ENCODE measurements at regions not wholly inside any gene's neighbourhood (a gene's known extent, or its start where the extent isn't known, plus 50 kb on each side); places are given as distances from the start of the nearest gene placed in this dataset.
A peak's percentile ranks its signal among the peaks of the same experiment; 100 is the strongest.

DNA sequence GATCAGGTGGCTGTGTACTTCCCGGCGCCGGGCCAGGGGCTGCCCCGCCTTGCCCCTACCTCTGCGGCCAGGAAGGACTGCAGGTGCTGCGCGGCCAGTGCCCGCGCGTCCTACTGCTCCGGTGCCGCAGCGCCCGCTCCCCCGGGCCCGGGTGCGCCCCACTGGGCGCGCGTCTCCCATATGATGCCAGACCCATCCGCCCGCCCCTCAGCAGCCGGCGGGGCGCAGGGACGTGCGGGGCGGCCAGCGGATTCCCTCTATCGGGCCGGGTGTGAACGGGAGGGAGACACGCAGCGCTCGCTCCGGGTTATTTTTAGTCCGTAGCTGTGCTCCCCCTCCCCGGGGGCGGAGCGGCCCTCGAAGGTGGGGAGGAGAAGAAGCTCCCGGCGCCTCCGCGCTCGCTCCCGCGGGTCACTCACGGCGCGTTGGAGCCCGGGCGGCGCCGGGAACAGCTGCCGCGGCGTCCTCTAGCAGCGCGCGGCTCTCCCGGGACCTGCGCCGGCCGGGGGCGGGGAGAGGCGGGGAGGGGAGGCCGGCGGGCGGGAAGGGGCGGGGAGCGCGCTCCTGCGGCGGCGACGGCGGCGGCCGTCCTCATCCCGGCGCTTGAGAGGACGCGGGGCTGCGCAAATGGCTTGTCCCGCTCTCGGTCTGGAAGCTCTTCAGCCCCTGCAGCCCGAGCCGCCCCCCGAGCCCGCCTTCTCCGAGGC is 103.6 kb downstream of the UCHL1 start:
- DNase-seq: peak; percentile 76

DNA sequence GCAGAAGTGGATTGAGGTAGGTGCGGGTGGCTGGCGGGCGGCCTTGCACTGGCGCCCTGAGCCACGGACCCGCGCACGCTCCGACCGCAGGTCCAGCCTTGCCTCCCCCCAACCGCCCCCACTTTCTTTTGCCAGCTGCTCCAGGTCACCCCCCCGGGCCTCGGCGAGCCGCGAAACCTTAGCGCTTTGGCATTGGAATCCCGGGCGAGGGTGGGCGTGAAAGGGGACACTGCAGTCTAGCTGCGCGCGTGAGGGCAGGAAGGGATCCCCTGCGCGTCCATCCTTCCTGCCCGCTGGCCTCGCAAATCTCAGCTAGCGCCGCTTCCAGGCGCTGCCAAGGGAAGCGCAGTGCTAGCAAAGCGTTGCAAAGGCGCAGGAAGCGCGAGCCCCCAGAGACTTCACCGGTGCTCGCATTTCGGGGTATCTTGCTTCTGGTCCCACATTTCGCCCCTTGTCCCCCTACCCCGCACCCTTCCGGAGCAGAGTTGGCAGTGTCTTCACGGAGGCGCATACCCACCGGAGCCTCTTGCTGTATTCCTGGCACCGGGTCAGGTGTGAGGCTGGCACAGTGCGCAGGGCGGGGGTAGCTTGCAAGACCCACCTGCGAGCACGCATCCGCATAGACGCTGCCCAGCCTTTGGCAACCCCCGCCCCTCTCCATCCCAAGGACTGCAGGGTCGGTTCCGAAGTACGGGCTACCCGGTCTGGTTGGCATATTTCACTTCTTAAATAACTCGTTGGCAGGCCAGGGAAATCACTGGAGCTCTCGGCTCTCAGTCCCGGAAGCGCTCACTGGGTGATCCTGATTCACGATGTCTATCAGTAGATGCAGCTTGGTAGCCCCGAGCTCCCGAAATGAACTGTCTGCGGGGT is 104.4 kb downstream of the UCHL1 start:
- DNase-seq: peak; percentile 55

DNA sequence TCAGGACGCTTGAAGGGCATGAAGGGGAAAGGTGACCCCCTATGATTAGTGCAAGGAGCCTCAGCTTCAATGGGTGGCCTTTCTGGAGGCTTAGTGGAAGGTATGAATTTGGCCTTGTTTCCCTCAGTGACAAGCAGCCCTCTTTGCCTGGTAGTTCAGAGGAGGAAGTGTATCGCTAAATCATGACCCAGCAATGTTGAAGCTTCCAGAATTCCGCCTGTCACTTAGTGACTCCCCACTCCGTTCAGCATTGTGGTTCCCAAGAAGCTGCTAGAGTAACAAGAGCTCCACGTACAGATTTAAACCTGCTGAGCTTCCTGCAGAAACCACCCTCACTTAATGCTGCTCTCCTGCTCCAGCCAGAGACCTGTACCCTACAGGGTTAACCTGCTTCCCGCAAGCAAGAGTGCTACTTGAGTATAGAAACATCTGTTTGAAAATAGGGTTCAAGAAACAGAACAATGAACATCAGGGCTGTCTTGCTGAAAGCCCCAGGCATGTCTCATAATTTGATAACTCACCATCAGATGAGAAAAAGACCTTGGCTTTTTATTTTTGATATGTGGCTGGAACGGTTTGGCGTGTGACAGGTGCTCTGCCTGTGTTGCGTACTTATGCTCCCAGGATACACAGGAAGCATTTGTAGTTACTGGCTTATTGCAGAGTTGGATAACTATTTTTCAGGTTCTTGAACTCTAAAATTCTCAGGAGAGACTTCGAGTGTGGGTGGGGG is 105.2 kb downstream of the UCHL1 start:
- DNase-seq: no peak

DNA sequence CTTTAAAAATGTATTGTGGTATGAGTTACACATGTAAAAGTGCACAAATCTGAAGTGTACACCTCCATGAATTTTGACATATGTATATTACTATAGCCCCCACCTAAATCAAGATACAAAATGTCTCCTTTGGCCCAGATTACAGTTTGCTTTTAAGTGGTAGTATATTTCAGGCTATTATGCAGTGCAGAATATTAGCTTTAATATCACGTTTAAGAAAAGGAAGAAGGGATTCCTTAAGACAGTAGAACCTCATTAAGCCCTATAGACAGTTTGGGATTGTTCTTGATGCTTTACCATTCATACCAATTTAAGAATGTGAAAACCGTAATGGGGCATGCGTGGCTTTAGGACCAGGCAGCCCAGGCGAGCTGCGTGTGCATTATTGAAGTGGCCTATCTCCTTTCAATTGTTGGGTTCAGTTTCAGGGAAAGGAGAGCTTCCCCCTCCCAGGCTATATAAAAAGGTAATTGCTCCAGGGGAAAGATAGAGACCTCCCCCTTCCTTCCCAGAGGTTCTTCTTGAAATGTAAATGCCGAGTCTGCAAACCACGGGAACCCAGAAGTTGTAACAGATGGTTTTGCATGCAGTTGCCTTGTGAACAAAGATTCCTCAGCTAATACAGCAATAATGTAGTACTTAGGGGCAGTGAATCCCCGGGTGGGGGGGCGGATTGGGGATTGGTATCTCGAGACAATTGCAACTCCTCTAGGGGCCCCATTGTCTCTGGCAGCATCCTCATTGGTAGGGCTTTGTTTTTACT is 106.1 kb downstream of the UCHL1 start:
- DNase-seq: no peak

DNA sequence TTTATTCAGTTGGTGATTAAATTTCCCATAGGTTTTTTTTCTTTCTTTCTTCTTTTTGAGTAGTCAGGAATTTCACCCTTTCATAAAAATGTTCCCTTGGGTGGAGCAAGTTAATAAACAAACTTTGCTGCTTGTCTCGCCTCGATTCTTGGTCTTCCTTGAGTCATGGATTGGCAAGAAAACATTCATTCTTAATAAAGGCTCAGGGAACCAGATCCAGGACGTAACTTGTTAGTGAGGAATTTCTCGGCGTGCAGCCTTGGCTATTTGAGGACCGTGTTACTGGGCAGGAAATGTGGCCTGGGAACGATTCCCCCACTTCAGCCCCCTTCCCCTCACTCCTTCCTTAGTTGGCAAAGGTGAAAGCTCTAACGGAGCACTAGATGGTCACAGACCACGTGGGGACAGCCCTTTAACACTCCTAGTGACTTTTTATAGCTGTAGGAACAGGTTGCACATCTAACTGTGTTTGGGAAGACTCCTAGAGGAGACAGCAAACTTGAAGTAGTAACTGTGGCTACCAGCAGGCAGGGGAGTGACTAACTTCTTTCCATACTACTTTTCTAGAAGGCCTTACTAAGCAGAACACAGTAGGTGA is 106.8 kb downstream of the UCHL1 start:
- no peak for DNase-seq

DNA sequence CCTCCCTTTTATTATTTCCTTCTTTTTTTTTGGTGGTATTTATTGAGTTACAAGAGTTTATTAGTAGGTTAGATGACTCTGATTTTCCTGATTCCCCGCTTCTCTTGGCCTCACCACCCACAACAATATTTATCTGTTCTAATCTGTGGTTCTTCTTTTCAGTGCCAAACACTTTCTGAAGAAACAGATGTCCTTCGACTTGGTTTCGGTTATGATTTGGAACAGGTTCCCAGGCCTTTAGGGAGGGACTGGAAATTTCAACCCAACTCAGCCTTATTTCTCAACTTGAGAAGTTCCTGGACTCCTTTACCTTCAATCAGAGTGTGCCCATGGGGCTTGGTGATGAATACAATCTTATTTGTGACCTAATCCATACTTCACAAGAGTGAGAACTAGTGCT is 108.1 kb downstream of the UCHL1 start:
- no peak for DNase-seq

DNA sequence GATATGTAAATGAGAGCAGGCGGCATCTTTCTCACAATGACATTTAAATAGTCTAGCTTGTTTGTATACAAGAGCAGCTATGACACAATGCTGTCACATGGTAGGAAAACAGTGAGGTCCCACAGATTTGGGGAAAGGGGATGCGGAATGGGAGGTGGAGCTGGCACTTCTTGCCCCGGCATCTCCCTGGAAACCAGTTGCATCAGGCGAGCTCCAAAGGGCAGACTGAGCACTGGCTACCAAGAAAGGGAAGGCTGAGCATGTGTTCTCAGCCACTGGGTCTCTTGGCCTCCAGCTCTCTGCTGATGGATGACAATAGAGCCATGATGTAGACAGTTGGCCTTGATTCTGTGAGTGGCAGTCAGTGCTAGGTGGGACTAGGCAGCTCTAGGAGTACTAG is 109.0 kb downstream of the UCHL1 start:
- no peak for DNase-seq

DNA sequence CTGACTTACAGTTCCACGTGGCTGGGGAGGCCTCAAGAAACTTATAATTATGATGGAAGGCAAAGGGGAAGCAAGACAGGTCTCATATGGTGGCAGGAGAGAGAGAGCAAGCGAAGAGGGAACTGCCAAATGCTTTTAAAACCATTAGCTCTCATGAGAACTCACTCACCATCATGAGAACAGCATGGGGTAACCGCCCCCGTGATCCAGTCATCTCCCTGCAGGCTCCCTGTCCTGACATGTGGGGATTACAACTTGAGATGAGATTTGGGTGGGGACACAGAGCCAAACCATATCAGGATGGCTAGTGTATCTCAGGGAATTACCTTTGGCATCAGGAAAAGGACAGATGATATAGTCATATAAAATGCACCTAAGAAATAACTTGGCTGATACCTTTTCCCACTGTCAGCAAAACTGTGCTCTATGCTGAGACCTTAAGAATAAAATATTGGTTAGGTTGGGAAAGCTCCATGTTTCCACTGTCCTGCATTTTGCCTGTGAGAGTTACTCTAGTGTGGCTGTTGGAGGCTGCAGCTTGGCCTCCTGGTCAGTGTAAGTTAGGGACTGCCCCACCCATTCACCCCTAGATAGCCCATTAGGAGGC is 110.3 kb downstream of the UCHL1 start:
- DNase-seq: no peak

DNA sequence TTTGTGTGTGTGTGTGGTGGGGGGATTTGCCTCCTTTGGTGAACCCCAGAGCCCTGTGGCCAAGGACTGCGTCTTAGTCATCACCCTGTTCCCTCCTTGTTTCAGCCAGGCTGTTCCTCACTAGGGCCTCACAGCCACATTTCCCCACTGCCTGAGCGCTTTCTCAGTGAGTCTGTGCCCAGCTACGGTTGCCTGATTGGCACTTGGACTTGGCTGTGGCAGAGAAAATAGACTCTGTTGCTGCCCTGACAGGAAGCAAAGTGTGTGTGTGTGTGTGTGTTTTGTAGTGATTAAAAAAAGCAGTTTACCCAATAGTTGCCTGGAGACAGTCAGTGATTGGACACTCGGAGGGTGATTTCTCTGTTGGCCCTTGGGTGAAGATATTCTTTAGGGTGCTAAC is 113.0 kb downstream of the UCHL1 start:
- no peak for DNase-seq

DNA sequence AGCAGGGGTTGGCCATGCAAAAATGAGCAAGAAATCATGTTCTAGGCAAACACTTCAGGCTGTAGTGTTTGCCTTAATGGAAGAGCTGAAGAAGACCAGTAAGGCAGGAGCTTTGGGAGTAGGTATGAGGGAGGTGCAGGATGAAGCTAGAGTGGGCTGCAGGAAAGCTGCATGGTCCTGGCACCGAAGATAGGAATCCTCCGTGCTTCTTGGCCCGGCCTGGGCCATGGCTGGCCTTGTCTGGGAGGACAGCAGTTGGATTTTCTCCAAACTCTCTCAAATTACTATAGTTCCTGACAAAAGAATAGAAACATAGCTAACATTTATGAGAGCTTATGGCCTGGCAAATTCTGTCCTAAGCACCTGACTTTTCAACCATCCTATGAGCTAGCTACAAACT is 116.5 kb downstream of the UCHL1 start:
- DNase-seq: no peak

DNA sequence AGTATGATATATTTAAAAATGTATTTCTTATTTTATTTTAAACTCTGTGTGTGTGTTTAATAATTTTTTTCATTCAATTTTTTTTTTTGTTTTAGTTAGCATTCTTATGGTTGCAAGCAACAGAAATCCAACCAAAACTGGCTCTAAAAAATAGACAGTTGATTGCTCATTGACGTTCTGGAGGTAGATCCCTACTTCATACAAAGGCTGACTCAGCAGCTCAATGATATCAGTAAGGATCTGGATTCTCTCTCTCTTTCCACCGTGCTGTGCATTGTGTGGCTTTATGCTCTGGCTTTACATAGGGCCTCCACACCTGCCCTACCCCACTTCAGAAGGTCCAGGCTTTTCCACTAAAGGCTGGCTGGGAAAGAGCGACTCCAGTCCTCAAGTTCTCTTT is 117.8 kb downstream of the UCHL1 start:
- DNase-seq: no peak

DNA sequence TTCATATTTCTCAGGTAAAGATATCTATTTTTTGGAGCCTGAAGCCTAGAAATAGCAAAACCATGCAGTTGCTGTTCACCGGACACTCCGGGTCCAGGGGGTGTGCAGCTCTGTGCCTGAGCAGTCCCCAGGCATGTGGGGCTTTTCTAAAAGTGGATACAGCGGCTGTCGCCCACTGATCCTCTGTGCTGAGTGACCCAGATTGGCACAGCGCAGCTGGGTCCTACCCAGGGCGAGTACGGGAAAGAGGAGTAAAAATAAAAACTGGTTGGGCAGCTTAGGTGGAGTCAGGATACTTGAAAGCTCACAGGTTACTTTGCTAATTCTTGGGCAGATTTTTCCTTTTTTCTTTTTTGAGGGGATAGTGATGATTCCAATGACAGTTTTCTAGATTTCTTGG is 118.8 kb downstream of the UCHL1 start:
- no peak for DNase-seq

DNA sequence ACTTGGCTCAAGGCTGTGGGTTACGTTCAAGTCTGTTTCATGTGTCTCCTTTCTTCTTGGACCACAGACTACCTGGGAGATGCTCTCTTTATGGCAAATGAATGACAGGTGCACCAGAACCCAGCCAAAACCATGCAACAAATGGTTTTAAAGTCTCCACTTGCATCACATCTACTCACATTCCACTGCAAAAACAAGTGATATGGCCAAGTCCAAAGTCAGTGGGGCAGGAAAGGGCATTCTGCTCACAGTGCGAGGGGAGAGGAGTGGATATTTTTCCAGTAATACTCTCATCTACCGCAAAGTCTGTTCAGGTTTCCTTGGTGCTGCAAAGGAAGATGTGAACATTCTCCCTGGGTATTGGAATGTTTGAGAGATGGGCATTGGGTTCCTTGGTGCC is 120.5 kb downstream of the UCHL1 start:
- DNase-seq: no peak

DNA sequence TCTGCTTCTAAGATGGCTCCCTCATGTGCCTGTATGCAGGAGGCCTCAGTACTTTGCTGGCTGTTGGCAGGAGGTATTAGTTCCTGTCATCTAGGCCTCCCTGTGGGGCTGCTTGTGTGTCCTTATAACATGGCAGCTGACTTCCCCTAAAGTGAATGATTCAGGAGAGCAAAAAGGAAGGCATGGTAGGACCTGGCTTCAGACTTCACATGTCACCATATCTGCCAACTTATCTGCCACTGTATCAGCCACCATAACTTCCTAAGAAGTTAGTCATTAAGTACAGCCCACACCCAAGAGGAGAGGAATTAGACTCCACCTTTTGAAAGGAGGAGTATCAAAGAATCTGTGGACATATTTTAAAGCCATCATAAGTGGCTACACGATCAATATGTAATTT is 122.5 kb downstream of the UCHL1 start:
- no peak for DNase-seq

DNA sequence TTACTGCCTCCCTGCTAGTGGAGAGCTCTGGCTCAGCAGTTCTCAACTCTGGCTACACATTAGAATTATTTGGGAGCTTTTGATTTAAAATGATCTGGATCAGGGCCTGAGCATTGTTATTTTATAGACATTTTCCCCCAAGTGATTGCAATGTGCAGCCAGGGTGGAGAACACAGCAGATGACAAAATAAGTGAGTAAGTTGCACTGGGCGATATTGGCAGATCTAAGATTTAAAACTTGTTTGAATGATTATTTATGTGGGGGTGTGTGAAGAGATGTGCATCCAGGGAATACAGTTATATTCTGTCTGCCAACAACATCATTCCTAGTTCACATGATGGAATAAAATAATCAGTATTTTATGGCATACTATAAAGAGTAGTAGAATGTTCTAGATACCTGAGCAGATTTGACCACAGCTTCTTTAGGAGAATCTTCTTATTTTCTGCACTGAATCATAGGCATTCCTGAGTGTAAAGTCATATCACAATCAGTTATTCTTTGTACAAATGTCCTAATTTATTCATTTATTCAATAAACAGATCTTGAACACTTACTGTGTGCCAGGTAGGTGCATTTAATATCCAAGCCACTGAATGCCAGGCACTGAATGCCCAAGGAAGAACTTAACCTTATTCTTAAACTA is 123.9 kb downstream of the UCHL1 start:
- DNase-seq: no peak

DNA sequence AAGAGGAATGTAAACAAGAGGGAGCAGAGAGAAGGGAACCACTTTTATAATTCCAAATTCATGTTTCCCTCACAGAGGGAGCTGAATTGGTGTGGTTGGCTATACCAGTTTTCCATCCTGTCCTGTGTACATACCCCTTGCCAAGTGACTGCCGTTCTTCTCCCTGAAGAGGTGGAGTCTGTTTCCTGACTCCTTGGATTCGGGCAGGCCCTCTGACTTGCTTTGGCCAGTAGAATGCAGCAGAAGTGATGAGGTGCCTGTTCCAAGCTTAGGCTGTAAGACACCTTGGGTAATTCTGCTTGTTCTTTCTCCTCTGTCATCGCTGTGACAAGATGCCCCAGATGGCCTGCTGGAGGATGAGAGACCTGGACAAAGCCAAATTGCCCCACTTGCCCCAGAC is 124.7 kb downstream of the UCHL1 start:
- no peak for DNase-seq

DNA sequence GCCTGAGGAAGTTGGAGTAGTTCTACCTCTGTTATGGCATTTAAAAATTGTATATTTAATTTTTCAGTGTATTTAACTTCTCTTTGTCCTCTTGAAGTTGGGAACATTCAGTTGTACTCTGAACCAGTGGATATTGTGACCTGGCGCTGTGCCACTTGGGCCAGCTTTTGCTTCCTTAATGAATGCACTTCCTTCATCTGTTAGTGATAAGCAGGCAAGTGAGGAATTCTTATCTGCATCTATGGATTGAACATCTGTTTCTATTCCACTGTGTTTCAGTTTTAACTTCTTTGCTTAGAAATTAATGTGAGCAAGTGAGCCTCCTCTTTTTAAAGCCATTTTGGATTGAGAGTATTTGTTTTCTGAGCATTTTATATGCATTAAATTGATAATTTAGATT is 128.3 kb downstream of the UCHL1 start:
- no peak for DNase-seq

DNA sequence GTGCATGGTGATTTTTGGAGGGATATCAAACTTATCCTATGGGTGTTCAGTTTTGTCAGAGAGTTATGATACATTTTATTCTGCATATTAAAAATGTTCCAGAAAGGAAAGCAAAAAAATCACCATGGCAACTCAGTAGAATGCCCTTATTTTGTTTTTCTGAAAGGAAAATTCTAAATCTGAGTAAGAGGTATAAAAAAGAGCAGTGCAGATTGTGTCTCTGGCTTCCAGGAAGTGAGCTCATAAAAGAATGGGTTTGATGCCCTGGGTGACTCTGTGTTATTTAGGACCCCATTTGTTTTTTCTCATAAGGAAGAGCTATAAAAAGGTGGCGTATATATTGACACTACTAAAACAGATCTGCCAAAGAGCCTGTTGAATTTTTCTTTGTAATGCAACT is 128.8 kb downstream of the UCHL1 start:
- DNase-seq: no peak

DNA sequence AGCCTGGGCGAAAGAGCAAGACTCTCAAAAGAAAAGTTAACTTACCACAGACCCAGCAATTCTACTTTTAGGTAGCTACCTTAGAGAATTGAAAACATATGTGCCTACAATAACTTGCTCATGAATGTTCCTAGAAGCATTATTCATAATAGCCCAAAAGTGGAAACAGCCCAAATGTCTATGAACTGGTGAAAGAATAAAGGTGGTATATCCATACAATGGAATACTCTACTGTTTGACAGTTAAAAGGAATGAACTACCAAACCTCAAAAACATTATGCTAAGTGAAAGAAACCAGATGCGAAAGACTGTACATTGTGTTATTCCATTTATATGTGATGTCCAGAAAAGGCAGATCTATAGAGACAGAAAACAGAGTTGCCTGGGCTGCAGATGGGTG is 131.4 kb downstream of the UCHL1 start:
- DNase-seq: no peak

DNA sequence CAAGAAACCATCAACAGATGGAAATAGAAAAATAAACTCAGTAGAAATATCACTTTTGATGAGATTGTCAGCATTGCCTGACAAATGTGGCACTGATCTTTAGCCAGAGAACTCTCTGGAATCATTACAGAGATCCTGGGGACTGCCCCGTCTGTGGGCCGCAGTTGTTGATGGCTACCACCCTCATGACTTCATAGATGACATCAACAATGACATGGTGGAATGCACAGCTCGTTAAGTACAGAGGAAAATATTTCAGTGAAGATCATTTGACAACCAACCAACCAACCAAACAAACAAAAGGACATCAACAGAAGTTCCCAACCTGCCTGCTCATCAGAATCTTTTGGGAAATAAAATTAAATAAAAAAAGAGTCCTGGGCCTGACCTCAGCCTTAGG is 132.6 kb downstream of the UCHL1 start:
- no peak for DNase-seq

DNA sequence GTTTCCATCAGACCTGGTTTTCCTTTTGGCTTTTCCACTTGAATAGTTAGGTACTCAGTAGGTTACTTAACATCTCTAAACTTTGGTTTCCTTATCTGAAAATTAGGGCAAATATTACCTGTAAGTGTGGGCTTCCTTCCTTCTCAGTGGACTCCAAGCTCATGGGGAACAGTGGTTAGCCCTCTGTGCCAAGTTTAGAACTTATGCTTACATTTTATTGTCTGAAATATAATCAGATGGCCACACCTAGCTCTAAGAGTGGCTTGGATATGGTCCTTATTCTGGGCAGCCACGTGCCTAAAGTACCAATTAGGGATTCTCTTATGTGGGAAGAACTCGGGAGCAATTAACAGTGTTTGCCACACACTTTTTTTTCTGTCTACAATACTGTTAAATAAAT is 133.9 kb downstream of the UCHL1 start:
- DNase-seq: no peak

DNA sequence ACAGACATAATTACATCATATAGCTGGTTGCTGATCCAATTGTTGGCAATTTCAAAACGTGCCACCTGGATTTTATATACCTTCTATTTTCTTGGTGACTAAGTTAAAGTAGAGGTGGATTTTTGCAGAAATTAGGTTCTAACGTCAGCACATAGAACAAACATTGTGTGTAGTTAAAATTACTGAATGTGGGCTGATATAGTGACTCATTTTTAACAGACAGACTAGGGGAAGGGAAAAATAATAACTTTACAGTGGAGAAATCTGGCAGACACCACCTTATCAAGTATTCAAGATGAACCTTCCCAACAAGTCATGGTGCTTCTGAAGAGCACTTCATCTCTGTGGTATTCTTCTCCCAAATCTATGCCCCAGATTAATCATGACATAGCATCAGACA is 134.5 kb downstream of the UCHL1 start:
- DNase-seq: no peak

All from NCI-H1092 (cell line).